GM21717 (cell line): ENCODE measurements at regions not wholly inside any gene's neighbourhood (a gene's known extent, or its start where the extent isn't known, plus 50 kb on each side); places are given as distances from the start of the nearest gene placed in this dataset.

Source experiments
- ATAC-seq: cut with Tn5 transposase; IDR thresholded peaks from one replicate; pipeline ENCODE4 v1.9.1; 2021; ENCODE audit warnings: mild to moderate bottlenecking, moderate library complexity; ENCODE audit not compliant: unreplicated experiment

GRCh38 chr14:101101456-101102056 is 198.0 kb upstream of the RTL1 start:
- ATAC-seq = no peak

- no peak for ATAC-seq
Observed at GRCh38 chr14:101102875-101103274, 199.4 kb upstream of the RTL1 start.

GRCh38 chr14:101103321-101103901 is 199.9 kb upstream of the RTL1 start:
- ATAC-seq = no peak

- ATAC-seq = no peak
Observed at GRCh38 chr14:101104485-101104884, 201.0 kb upstream of the RTL1 start.

- no peak for ATAC-seq
Observed at GRCh38 chr14:101105045-101105444, 201.5 kb upstream of the RTL1 start.

GRCh38 chr14:101108579-101109346 is 205.2 kb upstream of the RTL1 start:
- no peak for ATAC-seq

- ATAC-seq = no peak
Observed at GRCh38 chr14:101109347-101109638, 205.8 kb upstream of the RTL1 start.

- no peak for ATAC-seq
Observed at GRCh38 chr14:101109981-101110728, 206.6 kb upstream of the RTL1 start.

- ATAC-seq = no peak
Observed at GRCh38 chr14:101110729-101111619, 207.5 kb upstream of the RTL1 start.

- no peak for ATAC-seq
Observed at GRCh38 chr14:101111620-101112290, 208.2 kb upstream of the RTL1 start.

- no peak for ATAC-seq
Observed at GRCh38 chr14:101112351-101113107, 209.0 kb upstream of the RTL1 start.

GRCh38 chr14:101113108-101113612 is 209.6 kb upstream of the RTL1 start:
- ATAC-seq = no peak

- no peak for ATAC-seq
Observed at GRCh38 chr14:101113835-101114725, 210.6 kb upstream of the RTL1 start.

- ATAC-seq = no peak
Observed at GRCh38 chr14:101114726-101115515, 211.4 kb upstream of the RTL1 start.

- no peak for ATAC-seq
Observed at GRCh38 chr14:101115652-101116051, 212.1 kb upstream of the RTL1 start.

GRCh38 chr14:101116065-101116464 is 212.5 kb upstream of the RTL1 start:
- ATAC-seq = no peak

- ATAC-seq = no peak
Observed at GRCh38 chr14:101116486-101117130, 213.1 kb upstream of the RTL1 start.
